ENCODE measurements at regions not wholly inside any gene's neighbourhood (a gene's known extent, or its start where the extent isn't known, plus 50 kb on each side); places are given as distances from the start of the nearest gene placed in this dataset.

- TF ChIP-seq CTCF (IDR thresholded peaks at IDR 0.05): no peak
- TF ChIP-seq EZH2 (IDR thresholded peaks at IDR 0.05; ENCODE audit: borderline replicate concordance, insufficient read depth, low read depth, low read length, poor library complexity, severe bottlenecking): no peak
Measured at GRCh38 chr2:147224070-147224469, 620.8 kb upstream of the ACVR2A start.
